ENCODE measurements at regions not wholly inside any gene's neighbourhood (a gene's known extent, or its start where the extent isn't known, plus 50 kb on each side); places are given as distances from the start of the nearest gene placed in this dataset.

DNA sequence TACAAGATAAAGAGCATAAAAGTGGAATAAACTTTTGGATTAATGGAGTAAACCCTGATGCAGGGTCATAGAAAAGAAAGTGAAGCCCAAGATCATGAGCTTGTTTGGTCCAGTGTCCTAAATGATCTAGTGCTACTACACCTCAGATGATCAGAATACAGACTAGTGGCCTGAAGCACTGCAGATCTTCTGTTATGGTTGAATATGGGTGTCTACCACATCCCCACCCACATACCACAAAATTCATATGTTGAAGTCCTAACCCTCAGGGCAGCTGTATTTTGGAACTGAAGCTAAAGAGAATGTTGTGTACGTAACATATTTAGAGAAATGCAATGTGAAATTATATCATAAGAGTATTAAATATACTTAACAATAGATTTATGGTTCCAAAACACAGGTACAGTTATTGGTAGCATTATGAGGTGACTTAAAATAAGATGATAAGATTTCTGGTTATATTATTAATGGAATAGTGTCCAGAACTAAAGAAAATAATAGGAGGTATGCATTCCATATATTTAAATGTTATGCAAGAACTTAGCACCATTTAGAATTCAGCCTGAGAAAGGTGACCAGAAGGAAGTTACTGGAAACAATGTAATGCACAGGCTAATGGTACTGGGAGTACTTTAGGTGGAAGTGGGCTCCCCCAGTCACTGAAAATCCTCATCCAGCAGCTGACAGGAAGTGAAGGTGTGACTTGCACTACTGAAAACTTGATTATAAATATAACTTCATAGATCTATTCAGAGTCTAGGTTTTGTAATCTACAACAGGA lies 1155.1 kb downstream of the TAF11L14 start:
- H3K23me2 ChIP-seq (ENCODE audit: low read depth, low read length), result no peaks in the 10 kb centered on the region
- TF ChIP-seq ATF2 (IDR thresholded peaks at IDR 0.05; ENCODE audit: low read length) (no peak), TEAD4 (IDR thresholded peaks at IDR 0.05; ENCODE audit: low read depth, low read length) (no peak), TBP (IDR thresholded peaks at IDR 0.05; ENCODE audit: low read depth, low read length) (no peak), HDAC6 (IDR thresholded peaks at IDR 0.05; ENCODE audit: low read depth, low read length) (no peak), FOSL1 (IDR thresholded peaks at IDR 0.05; ENCODE audit: insufficient read depth, low read depth, low read length) (no peak), EP300 (IDR thresholded peaks at IDR 0.05; ENCODE audit: borderline replicate concordance in 1 of 2, low read depth in 2 of 2, low read length in 2 of 2) (no peak), KDM1A (IDR thresholded peaks at IDR 0.05; ENCODE audit: borderline replicate concordance, low read length) (no peak)
- TF ChIP-seq, protein P1, sequence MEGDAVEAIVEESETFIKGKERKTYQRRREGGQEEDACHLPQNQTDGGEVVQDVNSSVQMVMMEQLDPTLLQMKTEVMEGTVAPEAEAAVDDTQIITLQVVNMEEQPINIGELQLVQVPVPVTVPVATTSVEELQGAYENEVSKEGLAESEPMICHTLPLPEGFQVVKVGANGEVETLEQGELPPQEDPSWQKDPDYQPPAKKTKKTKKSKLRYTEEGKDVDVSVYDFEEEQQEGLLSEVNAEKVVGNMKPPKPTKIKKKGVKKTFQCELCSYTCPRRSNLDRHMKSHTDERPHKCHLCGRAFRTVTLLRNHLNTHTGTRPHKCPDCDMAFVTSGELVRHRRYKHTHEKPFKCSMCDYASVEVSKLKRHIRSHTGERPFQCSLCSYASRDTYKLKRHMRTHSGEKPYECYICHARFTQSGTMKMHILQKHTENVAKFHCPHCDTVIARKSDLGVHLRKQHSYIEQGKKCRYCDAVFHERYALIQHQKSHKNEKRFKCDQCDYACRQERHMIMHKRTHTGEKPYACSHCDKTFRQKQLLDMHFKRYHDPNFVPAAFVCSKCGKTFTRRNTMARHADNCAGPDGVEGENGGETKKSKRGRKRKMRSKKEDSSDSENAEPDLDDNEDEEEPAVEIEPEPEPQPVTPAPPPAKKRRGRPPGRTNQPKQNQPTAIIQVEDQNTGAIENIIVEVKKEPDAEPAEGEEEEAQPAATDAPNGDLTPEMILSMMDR (IDR thresholded peaks at IDR 0.05; ENCODE audit: control extremely low read depth in 1 of 3, insufficient read depth in 1 of 3, low read depth in 1 of 3, low read length in 3 of 3), result no peak

More for the DNA sequence above, 1155.1 kb downstream of the TAF11L14 start:
- no peak overlapping the region for H3K14ac ChIP-seq (ENCODE audit: insufficient read length)
- no peaks in the 10 kb centered on the region for H3K27me3 ChIP-seq (replicated peaks in 1 of 4; ENCODE audit: control insufficient read depth in 3 of 4, extremely low read depth in 1 of 4, insufficient read depth in 3 of 4, low read length in 3 of 4)
- CTCF ChIA-PET (ENCODE audit: partially characterized antibody), result interaction anchor here (0.6 kb wide), 1 partner anchor 1082 kb away, joined by 3 read pairs; no protein-coding TSS in a partner anchor
- H2BK20ac ChIP-seq (ENCODE audit: low read length), result no peak overlapping the region
- FAIRE-seq, result no peak
- H3K79me1 ChIP-seq (ENCODE audit: low read depth, low read length), result no peaks in the 10 kb centered on the region
- no peak overlapping the region for H2AFZ ChIP-seq (ENCODE audit: low read length)
- WGBS, 2 experiments (ENCODE audit: extremely low coverage in 1 of 2, insufficient coverage in 1 of 2, insufficient read length in 1 of 2, insufficient replicate concordance in 2 of 2, low coverage in 1 of 2, low lambda C conversion rate in 2 of 2, missing lambda C conversion rate in 1 of 2), result 84% methylated on average over 1 of the region's 1 CpG; no CpG with 5 or more reads in 1 of the 2 experiments
- no peak overlapping the region for H3K23ac ChIP-seq (ENCODE audit: insufficient read length)
- no peak overlapping the region for H4K5ac ChIP-seq (ENCODE audit: insufficient read length, low read depth, low read length)
- H3K4me1 ChIP-seq (replicated peaks in 1 of 4; ENCODE audit: control insufficient read depth in 3 of 4, insufficient read depth in 4 of 4, low read length in 3 of 4), result no peaks in the 10 kb centered on the region
- no peak overlapping the region for H3K56ac ChIP-seq (replicated peaks; ENCODE audit: insufficient read length, low read depth, low read length)
- POLR2A ChIA-PET (ENCODE audit: partially characterized antibody), result no interaction called here
- no peaks in the 10 kb centered on the region for H4K20me1 ChIP-seq (replicated peaks in 1 of 2; ENCODE audit: control insufficient read depth in 1 of 2, insufficient read depth in 2 of 2, low read length in 2 of 2)
- H3K27ac ChIP-seq (ENCODE audit: low read depth, low read length), result no peak overlapping the region
- H3K36me3 ChIP-seq (ENCODE audit: control insufficient read depth in 2 of 4, insufficient read depth in 4 of 4, low read length in 3 of 4), result no peaks in the 10 kb centered on the region
- no peak overlapping the region for H3K4me3 ChIP-seq (ENCODE audit: extremely low read depth in 1 of 4, insufficient read depth in 2 of 4, low read depth in 3 of 4, low read length in 4 of 4)
- no peak overlapping the region for H2BK12ac ChIP-seq (ENCODE audit: low read depth, low read length)
- no peak overlapping the region for H2BK120ac ChIP-seq (replicated peaks; ENCODE audit: low read depth, low read length)
- no peak overlapping the region for H3K4ac ChIP-seq (replicated peaks; ENCODE audit: insufficient read length, low read depth, low read length)
- H3K79me2 ChIP-seq (ENCODE audit: control insufficient read depth in 1 of 2, insufficient read depth in 2 of 2, low read length in 2 of 2), result no peaks in the 10 kb centered on the region
- H4K91ac ChIP-seq (replicated peaks; ENCODE audit: insufficient read length, low read length), result no peak overlapping the region
- DNase-seq (ENCODE audit: low read depth in 1 of 2, low spot score in 2 of 2), result no peak
- H3K4me2 ChIP-seq (ENCODE audit: insufficient read depth in 1 of 2, low read depth in 2 of 2, low read length in 2 of 2), result no peak overlapping the region
- no peak overlapping the region for H3K9ac ChIP-seq (replicated peaks in 1 of 4; ENCODE audit: extremely low read depth in 1 of 4, low read depth in 3 of 4, low read length in 3 of 4)
- H2BK15ac ChIP-seq (ENCODE audit: low read length), result no peak overlapping the region
- no peak overlapping the region for H2AK5ac ChIP-seq (ENCODE audit: low read depth, low read length)
- no peak overlapping the region for H4K8ac ChIP-seq (ENCODE audit: extremely low read depth, insufficient read depth, low read length)
- no peak overlapping the region for H2BK5ac ChIP-seq (ENCODE audit: low read depth, low read length)
- H3K18ac ChIP-seq (ENCODE audit: extremely low read depth, low read length), result no peak overlapping the region
- peaks cover 0 to 4% of the 10 kb centered on the region in 2 experiments; a peak in 2 of 4 replicates for H3K9me3 ChIP-seq (ENCODE audit: insufficient read depth in 2 of 2, low read depth in 1 of 2, low read length in 1 of 2)

Measured in H1 (cell line).